HepG2 (cell line): ENCODE measurements at regions not wholly inside any gene's neighbourhood (a gene's known extent, or its start where the extent isn't known, plus 50 kb on each side); places are given as distances from the start of the nearest gene placed in this dataset.

Source experiments
- ATAC-seq: fragments of 200-7000 bp; cut with Tn5 transposase; 3 replicates; pipeline ENCODE4 v1.9.1; 2020; ENCODE audit warnings: mild to moderate bottlenecking, moderate library complexity
- BruUV-seq: library from RNA; stranded (reverse); fragments of 400-500 nt; replicated peaks from 2 replicates; lab custom pipeline; 2021; lab: Mats Ljungman, UMichigan
- CTCF ChIA-PET: fragments of 300-600 bp; formaldehyde crosslinking; extraction: SDS; loops from one replicate; lab custom pipeline; 2021; ENCODE audit warnings: low total read pairs, inconsistent platforms, low intra/inter-chr PET ratio; lab: Yijun Ruan, JAX
- POLR2A ChIA-PET: fragments of 350-600 bp; sonication (Branson Sonifier 250); formaldehyde crosslinking; loops from one replicate; lab custom pipeline; 2020; ENCODE audit warnings: antibody characterized with exemption, inconsistent platforms; lab: Yijun Ruan, JAX
- DNase-seq: peaks from one replicate; pipeline ENCODE4 v3.0.0-alpha.2; 2015; ENCODE audit warnings: low spot score
- FAIRE-seq: peaks from 3 replicates; lab custom pipeline; 2011; peaks lifted over from hg19 to GRCh38; lab: Jason Lieb, UNC
- H2AFZ ChIP-seq: one replicate; pipeline ENCODE4 v1.6.1; 2011; ENCODE audit warnings: low read length, inconsistent platforms
- H3K27ac ChIP-seq: fragments of 300-600 bp; 3 replicates; pipeline ENCODE4 v1.8.0; 2011; ENCODE audit warnings: mixed run types, mild to moderate bottlenecking, mixed read lengths, low read length, inconsistent platforms; ENCODE audit not compliant: insufficient read depth; ENCODE audit errors: extremely low read length
- H3K27me3 ChIP-seq, 2 experiments: fragments of 200-600 bp in 1 of 2; 2 replicates in 1 of 2; 3 replicates in 1 of 2; pipeline versions ENCODE4 v1.6.0 to v1.8.0; 2011; ENCODE audit warnings: low read length in 2 of 2, mild to moderate bottlenecking in 2 of 2, moderate library complexity in 2 of 2, inconsistent platforms in 1 of 2; ENCODE audit not compliant: insufficient read depth in 2 of 2, control insufficient read depth in 1 of 2
- H3K36me3 ChIP-seq, 2 experiments: fragments of 200-600 bp in 1 of 2; replicated peaks in 1 of 2; 2 replicates in 1 of 2; 3 replicates in 1 of 2; pipeline versions ENCODE4 v1.5.1 to v1.8.0; 2011; ENCODE audit warnings: low read length in 2 of 2, inconsistent platforms in 1 of 2; ENCODE audit not compliant: insufficient read depth in 2 of 2, control insufficient read depth in 1 of 2
- H3K4me1 ChIP-seq: 2 replicates; pipeline ENCODE4 v1.5.1; 2012; ENCODE audit warnings: low read length, inconsistent platforms; ENCODE audit not compliant: insufficient read depth
- H3K4me2 ChIP-seq: 2 replicates; pipeline ENCODE4 v1.6.0; 2011; ENCODE audit warnings: low read depth, low read length, inconsistent platforms
- H3K4me3 ChIP-seq, 3 experiments: fragments of 200-600 bp in 1 of 3; sonication (generic), shearing (Covaris generic) in 1 of 3; replicated peaks in 1 of 3; 2 replicates each; pipeline ENCODE4 v1.5.1; 2011 to 2016; ENCODE audit warnings: low read length in 3 of 3, inconsistent platforms in 2 of 3, low read depth in 2 of 3, mild to moderate bottlenecking in 2 of 3, control low read depth in 1 of 3, mixed read lengths in 1 of 3; ENCODE audit not compliant: insufficient read depth in 1 of 3
- H3K79me2 ChIP-seq: one replicate; pipeline ENCODE4 v1.6.1; 2011; ENCODE audit warnings: low read length, inconsistent platforms; ENCODE audit not compliant: insufficient read depth
- H3K9ac ChIP-seq: 2 replicates; pipeline ENCODE4 v1.6.0; 2011; ENCODE audit warnings: mild to moderate bottlenecking, low read depth, low read length, inconsistent platforms; ENCODE audit not compliant: insufficient read depth
- H3K9me3 ChIP-seq: 2 replicates; pipeline ENCODE4 v1.5.1; 2012; ENCODE audit warnings: mild to moderate bottlenecking, low read length
- H4K20me1 ChIP-seq: 2 replicates; pipeline ENCODE4 v1.6.0; 2011; ENCODE audit warnings: inconsistent platforms, mild to moderate bottlenecking, low read length, moderate library complexity; ENCODE audit not compliant: insufficient read depth
- ADNP ChIP-seq: sonication (generic); formaldehyde crosslinking; IDR thresholded peaks from 2 replicates; pipeline ENCODE4 v1.4.0; 2020; ENCODE audit warnings: missing genetic modification reagents
- HHEX ChIP-seq: IDR thresholded peaks from 2 replicates; pipeline ENCODE4 v1.6.1; 2016; ENCODE audit warnings: control low read depth
- MAFK ChIP-seq, 2 experiments: IDR thresholded peaks in 1 of 2; conservative IDR thresholded peaks in 1 of 2; 2 replicates each; pipeline ENCODE4 v1.6.1; 2011; ENCODE audit warnings: improper control_type of control experiment in 2 of 2, low read length in 2 of 2
- PAX8 ChIP-seq: sonication (generic); formaldehyde crosslinking; IDR thresholded peaks from 2 replicates; pipeline ENCODE4 v1.8.0; 2022; ENCODE audit warnings: mild to moderate bottlenecking, missing genetic modification reagents, borderline replicate concordance
- RFXAP ChIP-seq: sonication (generic); formaldehyde crosslinking; IDR thresholded peaks from 2 replicates; pipeline ENCODE4 v1.4.0; 2020; ENCODE audit warnings: missing genetic modification reagents, borderline replicate concordance
- SIX4 ChIP-seq: sonication (generic); formaldehyde crosslinking; IDR thresholded peaks from 2 replicates; pipeline ENCODE4 v1.4.0; 2020; ENCODE audit warnings: missing genetic modification reagents
- TCF7 ChIP-seq: sonication (generic); IDR thresholded peaks from 2 replicates; pipeline ENCODE4 v1.6.1; 2016; ENCODE audit warnings: antibody characterized with exemption, low read depth
- XBP1 ChIP-seq: sonication (generic); formaldehyde crosslinking; IDR thresholded peaks from 2 replicates; pipeline ENCODE4 v1.5.0; 2020; ENCODE audit warnings: missing genetic modification reagents
- ZMYM2 ChIP-seq: sonication (generic); formaldehyde crosslinking; IDR thresholded peaks from 2 replicates; pipeline ENCODE4 v1.8.0; 2022; ENCODE audit warnings: mild to moderate bottlenecking, missing genetic modification reagents
- ZNF10 ChIP-seq: sonication (generic); formaldehyde crosslinking; IDR thresholded peaks from 2 replicates; pipeline ENCODE4 v1.4.0; 2020; ENCODE audit warnings: mild to moderate bottlenecking, low read depth, missing genetic modification reagents, borderline replicate concordance
- ZNF501 ChIP-seq: sonication (generic); formaldehyde crosslinking; IDR thresholded peaks from 2 replicates; pipeline ENCODE4 v1.5.1; 2020; ENCODE audit warnings: mild to moderate bottlenecking, moderate library complexity, missing genetic modification reagents
- ZNF790 ChIP-seq: sonication (generic); formaldehyde crosslinking; IDR thresholded peaks from 2 replicates; pipeline ENCODE4 v1.8.0; 2022; ENCODE audit warnings: missing genetic modification reagents, mild to moderate bottlenecking, borderline replicate concordance
- ZNF839 ChIP-seq: sonication (generic); formaldehyde crosslinking; IDR thresholded peaks from 2 replicates; pipeline ENCODE4 v1.4.0; 2020; ENCODE audit warnings: missing genetic modification reagents, mild to moderate bottlenecking, borderline replicate concordance
- WGBS: methylation state at CpG from one replicate; pipeline ENCODE4 v1.1.6; 2017; ENCODE audit warnings: low lambda C conversion rate; 5-methylcytosine and 5-hydroxymethylcytosine counted together
- in situ Hi-C: cut with HindIII; loops from 2 replicates; pipeline ENCODE4 v1.10.0; 2017; ENCODE audit warnings: low pct_unique_long_range_greater_than_20kb; ENCODE audit not compliant: extremely low pct_ligation_motif_present
- intact Hi-C: fragments of 100-400 bp; cut with micrococcal nuclease; formaldehyde crosslinking; loops from one replicate; pipeline ENCODE4 v1.10.0; 2022; ENCODE audit not compliant: unreplicated experiment
- TF ChIP-seq, protein P1 (sequence below), 2 experiments: IDR thresholded peaks; 2 replicates each; pipeline ENCODE4 v1.6.1; 2011 to 2012; ENCODE audit warnings: low read length in 2 of 2, borderline replicate concordance in 1 of 2, low read depth in 1 of 2, mild to moderate bottlenecking in 1 of 2, moderate library complexity in 1 of 2
- TF ChIP-seq, protein P2 (sequence below): sonication (generic); formaldehyde crosslinking; conservative IDR thresholded peaks from 2 replicates; pipeline ENCODE4 v1.5.0; 2020; ENCODE audit warnings: missing genetic modification reagents

DNA sequence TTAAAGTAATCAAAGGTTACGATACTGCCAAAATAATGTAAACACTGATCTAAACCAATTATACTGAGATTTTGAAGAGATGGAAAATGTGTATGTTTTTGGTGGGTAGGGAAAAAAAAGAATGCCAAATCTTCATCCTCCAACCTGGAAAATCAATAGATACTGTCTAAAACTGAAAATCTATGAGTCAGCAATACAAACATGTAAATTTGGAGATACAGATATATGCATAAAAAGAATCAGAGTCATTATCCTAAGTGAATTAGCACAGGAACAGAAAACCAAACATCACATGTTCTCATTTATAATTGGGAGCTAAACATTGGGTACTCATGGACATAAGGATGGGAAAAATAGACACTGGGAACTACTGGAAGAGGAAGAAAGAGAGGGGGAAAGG lies 197.4 kb upstream of the TRPC5 start:
- H3K9ac ChIP-seq: no peak overlapping the region
- H4K20me1 ChIP-seq: no peaks in the 10 kb centered on the region
- no peaks in the 10 kb centered on the region for H3K36me3 ChIP-seq
- intact Hi-C loops: no loop called here
- CTCF ChIA-PET: no interaction called here
- no peaks in the 10 kb centered on the region for H3K4me1 ChIP-seq
- no peaks in the 10 kb centered on the region for H3K79me2 ChIP-seq
- no peak for ATAC-seq
- POLR2A ChIA-PET: no interaction called here
- WGBS: 10% methylated on average over 1 of the region's 1 CpG
- in situ Hi-C loops: no loop called here
- H3K27me3 ChIP-seq: no peaks in the 10 kb centered on the region
- no peaks in the 10 kb centered on the region for H3K9me3 ChIP-seq
- no peak overlapping the region for H3K4me2 ChIP-seq
- H3K4me3 ChIP-seq: no peak overlapping the region
- H2AFZ ChIP-seq: no peak overlapping the region
- H3K27ac ChIP-seq: no peak overlapping the region
- peak; percentile 8 for FAIRE-seq
- no peak for DNase-seq
- BruUV-seq: no TSS peak
- TF ChIP-seq TCF7 (no peak), RFXAP (CRISPR knock-in tag) (no peak), ZNF790 (CRISPR knock-in tag) (no peak), HHEX (CRISPR knock-in tag) (no peak), MAFK (conservative IDR thresholded peaks at IDR 0.05 in 1 of 2, IDR thresholded peaks at IDR 0.05 in 1 of 2; ENCODE audit: low read length in 2 of 2) (peak in 1 of 2 experiments; percentile 34; a peak in 2 of 4 replicates), ZNF10 (CRISPR knock-in tag) (no peak), XBP1 (CRISPR knock-in tag) (no peak)

DNA sequence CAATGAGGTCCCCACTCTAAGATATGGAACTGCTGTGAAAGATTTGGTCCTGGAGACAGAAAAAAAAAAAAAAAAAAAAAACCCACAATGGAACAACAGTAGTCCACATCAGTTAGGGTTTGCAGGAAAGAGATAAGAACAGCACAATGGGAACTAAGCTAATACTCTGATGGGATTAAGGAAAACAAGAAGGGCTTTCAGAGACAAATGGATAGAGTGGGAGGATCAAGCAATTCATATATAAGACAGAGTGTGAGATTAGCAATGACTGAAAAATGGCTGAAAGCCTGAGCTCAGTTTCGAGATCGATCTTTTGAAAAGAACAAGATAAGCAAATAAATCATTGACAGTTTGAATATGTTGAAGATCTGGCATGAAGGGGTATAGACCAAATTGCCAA lies 188.4 kb upstream of the TRPC5 start:
- Histone ChIP-seq H3K4me2 (no peak overlapping the region), H3K4me1 (no peaks in the 10 kb centered on the region), H3K27ac (no peak overlapping the region), H3K9me3 (no peaks in the 10 kb centered on the region), H4K20me1 (no peaks in the 10 kb centered on the region), H3K27me3 (no peaks in the 10 kb centered on the region), H3K36me3 (no peaks in the 10 kb centered on the region), H2AFZ (no peak overlapping the region), H3K4me3 (no peak overlapping the region), H3K79me2 (no peaks in the 10 kb centered on the region), H3K9ac (no peak overlapping the region)
- ATAC-seq (no peak), DNase-seq (no peak), FAIRE-seq (no peak)
- CTCF ChIA-PET: no interaction called here
- intact Hi-C loops: no loop called here
- POLR2A ChIA-PET: no interaction called here
- 0% methylated on average over 2 of the region's 2 CpGs for WGBS
- in situ Hi-C loops: no loop called here
- BruUV-seq: no TSS peak
- TF ChIP-seq ZNF501 (no peak), ADNP (no peak), PAX8 (no peak), SIX4 (CRISPR knock-in tag) (no peak), ZMYM2 (no peak), ZNF839 (no peak)
- TF ChIP-seq, protein P1, sequence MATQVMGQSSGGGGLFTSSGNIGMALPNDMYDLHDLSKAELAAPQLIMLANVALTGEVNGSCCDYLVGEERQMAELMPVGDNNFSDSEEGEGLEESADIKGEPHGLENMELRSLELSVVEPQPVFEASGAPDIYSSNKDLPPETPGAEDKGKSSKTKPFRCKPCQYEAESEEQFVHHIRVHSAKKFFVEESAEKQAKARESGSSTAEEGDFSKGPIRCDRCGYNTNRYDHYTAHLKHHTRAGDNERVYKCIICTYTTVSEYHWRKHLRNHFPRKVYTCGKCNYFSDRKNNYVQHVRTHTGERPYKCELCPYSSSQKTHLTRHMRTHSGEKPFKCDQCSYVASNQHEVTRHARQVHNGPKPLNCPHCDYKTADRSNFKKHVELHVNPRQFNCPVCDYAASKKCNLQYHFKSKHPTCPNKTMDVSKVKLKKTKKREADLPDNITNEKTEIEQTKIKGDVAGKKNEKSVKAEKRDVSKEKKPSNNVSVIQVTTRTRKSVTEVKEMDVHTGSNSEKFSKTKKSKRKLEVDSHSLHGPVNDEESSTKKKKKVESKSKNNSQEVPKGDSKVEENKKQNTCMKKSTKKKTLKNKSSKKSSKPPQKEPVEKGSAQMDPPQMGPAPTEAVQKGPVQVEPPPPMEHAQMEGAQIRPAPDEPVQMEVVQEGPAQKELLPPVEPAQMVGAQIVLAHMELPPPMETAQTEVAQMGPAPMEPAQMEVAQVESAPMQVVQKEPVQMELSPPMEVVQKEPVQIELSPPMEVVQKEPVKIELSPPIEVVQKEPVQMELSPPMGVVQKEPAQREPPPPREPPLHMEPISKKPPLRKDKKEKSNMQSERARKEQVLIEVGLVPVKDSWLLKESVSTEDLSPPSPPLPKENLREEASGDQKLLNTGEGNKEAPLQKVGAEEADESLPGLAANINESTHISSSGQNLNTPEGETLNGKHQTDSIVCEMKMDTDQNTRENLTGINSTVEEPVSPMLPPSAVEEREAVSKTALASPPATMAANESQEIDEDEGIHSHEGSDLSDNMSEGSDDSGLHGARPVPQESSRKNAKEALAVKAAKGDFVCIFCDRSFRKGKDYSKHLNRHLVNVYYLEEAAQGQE (IDR thresholded peaks at IDR 0.05; ENCODE audit: borderline replicate concordance in 1 of 2, low read depth in 1 of 2, low read length in 2 of 2): no peak
- TF ChIP-seq, protein P2, sequence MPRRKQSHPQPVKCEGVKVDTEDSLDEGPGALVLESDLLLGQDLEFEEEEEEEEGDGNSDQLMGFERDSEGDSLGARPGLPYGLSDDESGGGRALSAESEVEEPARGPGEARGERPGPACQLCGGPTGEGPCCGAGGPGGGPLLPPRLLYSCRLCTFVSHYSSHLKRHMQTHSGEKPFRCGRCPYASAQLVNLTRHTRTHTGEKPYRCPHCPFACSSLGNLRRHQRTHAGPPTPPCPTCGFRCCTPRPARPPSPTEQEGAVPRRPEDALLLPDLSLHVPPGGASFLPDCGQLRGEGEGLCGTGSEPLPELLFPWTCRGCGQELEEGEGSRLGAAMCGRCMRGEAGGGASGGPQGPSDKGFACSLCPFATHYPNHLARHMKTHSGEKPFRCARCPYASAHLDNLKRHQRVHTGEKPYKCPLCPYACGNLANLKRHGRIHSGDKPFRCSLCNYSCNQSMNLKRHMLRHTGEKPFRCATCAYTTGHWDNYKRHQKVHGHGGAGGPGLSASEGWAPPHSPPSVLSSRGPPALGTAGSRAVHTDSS (CRISPR knock-in tag): no peak
